Glutamatergic neuron (in vitro differentiated cells): ENCODE measurements at regions not wholly inside any gene's neighbourhood (a gene's known extent, or its start where the extent isn't known, plus 50 kb on each side); places are given as distances from the start of the nearest gene placed in this dataset.

Experiments
- DNase-seq: peaks from one replicate; pipeline ENCODE4 v3.0.0; 2022
- H3K27ac Mint-ChIP-seq: one replicate; pipeline ENCODE4 v1.8.0; 2020; ENCODE audit warnings: mild to moderate bottlenecking, mixed read lengths, inconsistent platforms; ENCODE audit not compliant: unreplicated experiment
- H3K27me3 Mint-ChIP-seq: one replicate; pipeline ENCODE4 v1.8.0; 2020; ENCODE audit warnings: mild to moderate bottlenecking, moderate library complexity, mixed read lengths, inconsistent platforms; ENCODE audit not compliant: unreplicated experiment
- H3K36me3 Mint-ChIP-seq: one replicate; pipeline ENCODE4 v1.8.0; 2020; ENCODE audit warnings: mild to moderate bottlenecking, mixed read lengths, inconsistent platforms; ENCODE audit not compliant: unreplicated experiment
- H3K4me1 Mint-ChIP-seq: one replicate; pipeline ENCODE4 v1.8.0; 2020; ENCODE audit warnings: mild to moderate bottlenecking, low read depth, mixed read lengths, inconsistent platforms; ENCODE audit not compliant: unreplicated experiment
- H3K4me3 Mint-ChIP-seq: one replicate; pipeline ENCODE4 v1.8.0; 2020; ENCODE audit warnings: mild to moderate bottlenecking, mixed read lengths, inconsistent platforms; ENCODE audit not compliant: unreplicated experiment
- H3K9me3 Mint-ChIP-seq: one replicate; pipeline ENCODE4 v1.8.0; 2020; ENCODE audit warnings: mild to moderate bottlenecking, moderate library complexity, mixed read lengths, inconsistent platforms; ENCODE audit not compliant: unreplicated experiment
- TF ChIP-seq, protein P1 (sequence below): fragments of 200-600 bp; sonication (generic); IDR thresholded peaks from one replicate; pipeline ENCODE4 v1.5.0; 2021; ENCODE audit not compliant: partially characterized antibody, unreplicated experiment

DNA sequence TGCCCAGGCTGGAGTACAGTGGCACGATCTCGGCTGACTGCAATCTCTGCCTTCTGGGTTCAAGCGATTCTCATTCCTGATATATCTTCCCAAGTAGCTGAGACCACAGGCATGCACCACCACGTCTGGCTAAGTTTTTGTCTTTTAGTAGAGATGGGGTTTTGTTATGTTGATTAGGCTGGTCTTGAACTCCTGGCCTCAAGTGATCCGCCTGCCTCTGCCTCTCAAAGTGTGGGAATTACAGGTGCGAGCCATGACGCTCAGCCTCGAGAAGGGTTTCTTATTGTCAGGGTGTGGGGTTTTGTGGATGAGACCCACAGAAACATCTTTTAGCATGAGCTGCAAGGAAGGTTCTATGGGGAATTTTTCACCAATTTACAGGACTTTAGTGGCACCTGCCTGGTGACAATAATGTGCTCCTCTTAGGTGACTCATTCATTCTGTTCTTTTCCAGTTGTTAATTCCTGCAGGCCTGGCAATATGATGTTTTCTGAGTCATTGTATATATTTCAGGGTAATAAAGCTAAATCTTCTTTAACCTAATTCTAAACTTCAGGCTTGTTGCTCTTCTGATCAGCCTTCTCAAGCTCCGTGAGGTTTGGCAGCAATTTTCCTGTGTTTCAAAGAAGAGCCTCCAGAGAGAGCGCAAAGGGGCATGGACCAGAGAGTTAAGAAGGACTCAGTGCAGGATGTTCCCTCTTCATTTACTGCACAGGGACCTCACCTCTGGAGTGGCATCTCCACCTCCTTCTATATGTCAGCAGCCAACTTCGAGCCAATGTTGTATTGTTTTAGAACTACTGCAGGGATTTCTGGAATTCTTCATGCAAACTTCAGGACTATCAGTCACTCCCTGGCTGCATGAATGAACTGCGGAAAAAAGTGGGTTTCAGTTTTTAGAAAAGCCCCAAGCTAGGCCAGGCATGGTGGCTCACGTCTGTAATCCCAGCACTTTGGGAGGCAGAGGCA lies 77.8 kb upstream of the ZNF618 start:
- Mint-ChIP-seq H3K4me3 (no peak overlapping the region), H3K9me3 (no peaks in the 10 kb centered on the region), H3K4me1 (no peaks in the 10 kb centered on the region), H3K27me3 (no peaks in the 10 kb centered on the region), H3K36me3 (no peaks in the 10 kb centered on the region), H3K27ac (no peak overlapping the region)
- no peak for DNase-seq
- TF ChIP-seq, protein P1, sequence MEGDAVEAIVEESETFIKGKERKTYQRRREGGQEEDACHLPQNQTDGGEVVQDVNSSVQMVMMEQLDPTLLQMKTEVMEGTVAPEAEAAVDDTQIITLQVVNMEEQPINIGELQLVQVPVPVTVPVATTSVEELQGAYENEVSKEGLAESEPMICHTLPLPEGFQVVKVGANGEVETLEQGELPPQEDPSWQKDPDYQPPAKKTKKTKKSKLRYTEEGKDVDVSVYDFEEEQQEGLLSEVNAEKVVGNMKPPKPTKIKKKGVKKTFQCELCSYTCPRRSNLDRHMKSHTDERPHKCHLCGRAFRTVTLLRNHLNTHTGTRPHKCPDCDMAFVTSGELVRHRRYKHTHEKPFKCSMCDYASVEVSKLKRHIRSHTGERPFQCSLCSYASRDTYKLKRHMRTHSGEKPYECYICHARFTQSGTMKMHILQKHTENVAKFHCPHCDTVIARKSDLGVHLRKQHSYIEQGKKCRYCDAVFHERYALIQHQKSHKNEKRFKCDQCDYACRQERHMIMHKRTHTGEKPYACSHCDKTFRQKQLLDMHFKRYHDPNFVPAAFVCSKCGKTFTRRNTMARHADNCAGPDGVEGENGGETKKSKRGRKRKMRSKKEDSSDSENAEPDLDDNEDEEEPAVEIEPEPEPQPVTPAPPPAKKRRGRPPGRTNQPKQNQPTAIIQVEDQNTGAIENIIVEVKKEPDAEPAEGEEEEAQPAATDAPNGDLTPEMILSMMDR, result no peak

DNA sequence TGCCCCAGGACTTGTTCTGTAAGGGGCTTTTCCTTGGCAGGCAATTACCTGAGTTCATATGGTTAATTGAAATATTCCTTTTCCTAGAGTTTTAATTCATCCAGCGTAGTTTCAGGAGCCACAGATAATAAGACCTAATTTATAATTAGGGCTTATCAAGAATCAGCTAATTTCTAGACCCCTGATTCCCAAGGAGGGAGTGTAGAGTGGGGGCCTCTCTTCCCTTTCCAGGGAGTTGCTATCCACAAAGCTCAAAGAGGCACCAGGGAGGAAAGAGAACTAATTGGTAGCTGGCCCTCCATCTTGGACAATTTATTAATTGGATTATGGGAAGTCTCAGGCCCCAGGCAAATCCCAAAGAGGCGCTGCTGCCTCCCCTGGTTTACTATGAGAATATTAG lies 75.8 kb upstream of the ZNF618 start:
- DNase-seq, result no peak
- Mint-ChIP-seq H3K4me3 (no peak overlapping the region), H3K27me3 (no peaks in the 10 kb centered on the region), H3K9me3 (no peaks in the 10 kb centered on the region), H3K4me1 (no peaks in the 10 kb centered on the region), H3K27ac (no peak overlapping the region), H3K36me3 (no peaks in the 10 kb centered on the region)
- TF ChIP-seq, protein P1, result no peak

DNA sequence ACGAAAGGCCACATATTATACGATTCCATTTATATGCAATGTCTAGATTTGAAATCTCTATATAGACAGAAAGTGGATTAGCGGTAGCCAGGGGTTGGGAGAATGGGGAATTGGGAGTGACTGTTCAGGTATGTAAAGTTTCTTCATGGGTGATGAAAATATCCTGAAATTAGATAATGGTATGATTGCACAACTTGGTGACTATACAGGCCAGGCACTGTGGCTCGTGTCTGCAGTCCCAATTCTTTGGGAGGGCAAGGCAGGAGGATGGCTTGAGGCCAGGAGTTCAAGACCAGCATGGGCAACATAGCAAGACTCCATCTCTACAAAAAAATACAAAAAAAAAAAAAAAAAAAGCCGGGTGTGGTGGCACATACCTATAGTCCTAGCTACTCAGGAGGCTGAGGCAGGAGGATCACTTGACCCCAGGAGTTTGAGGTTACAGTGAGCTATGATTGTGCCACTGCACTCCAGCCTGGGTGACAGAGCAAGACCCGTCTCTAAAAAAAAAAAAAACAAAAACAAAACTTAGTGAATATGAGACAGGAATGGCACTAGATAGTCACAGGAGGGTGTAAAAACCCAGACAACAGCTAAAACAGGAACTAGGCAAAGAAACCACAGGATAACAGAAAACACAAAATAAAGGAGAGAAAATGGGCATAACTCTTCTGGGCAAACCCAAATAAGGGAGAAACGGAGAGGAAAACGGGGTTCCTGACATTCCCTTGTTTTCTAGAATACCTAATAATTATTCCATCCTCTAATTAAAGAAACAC lies 72.1 kb upstream of the ZNF618 start:
- Mint-ChIP-seq H3K4me3 (no peak overlapping the region), H3K27me3 (no peaks in the 10 kb centered on the region), H3K9me3 (no peaks in the 10 kb centered on the region), H3K36me3 (no peaks in the 10 kb centered on the region), H3K4me1 (peaks cover 5% of the 10 kb centered on the region), H3K27ac (no peak overlapping the region)
- DNase-seq, result no peak
- TF ChIP-seq, protein P1, result no peak

DNA sequence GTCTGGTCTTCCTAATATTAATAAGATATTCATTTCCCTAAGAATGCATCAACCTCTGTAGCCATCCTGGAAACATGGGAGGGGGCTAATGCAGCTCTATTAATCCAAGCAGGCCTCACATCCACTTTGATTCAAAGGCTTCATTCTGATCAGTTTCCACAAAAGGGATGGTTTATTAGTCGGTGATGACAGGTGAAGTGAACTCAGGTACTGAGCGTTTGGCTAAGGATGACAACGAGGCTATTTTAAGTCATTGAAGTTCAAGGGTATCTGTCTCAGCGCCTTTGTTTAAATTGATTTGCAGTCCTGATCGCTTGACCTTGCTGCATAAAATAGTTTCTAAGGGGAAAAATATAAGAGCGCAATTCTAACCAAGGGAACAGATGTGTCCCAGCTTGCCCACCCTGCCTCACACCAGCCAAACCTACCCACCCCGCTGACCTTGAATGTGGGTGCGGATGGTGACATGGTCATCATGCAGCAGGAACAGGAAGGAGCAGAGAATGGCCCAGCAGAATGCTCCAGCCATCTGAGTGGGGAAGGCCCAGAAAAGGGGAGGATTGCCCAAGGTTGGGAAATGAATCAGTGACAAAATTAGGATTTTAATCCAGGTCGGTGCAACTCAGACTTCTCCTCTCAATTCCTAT lies 70.5 kb upstream of the ZNF618 start:
- Mint-ChIP-seq H3K9me3 (no peaks in the 10 kb centered on the region), H3K27ac (no peak overlapping the region), H3K36me3 (no peaks in the 10 kb centered on the region), H3K27me3 (no peaks in the 10 kb centered on the region), H3K4me3 (no peak overlapping the region), H3K4me1 (peaks cover 5% of the 10 kb centered on the region)
- DNase-seq, result no peak
- TF ChIP-seq, protein P1, result no peak
